Stimulated activated CD8-positive, alpha-beta memory T cell treated with anti-CD3 and anti-CD28 coated beads, Interleukin-4, amount 100 ng/mL, for 1 hour (primary cell): ENCODE measurements at regions not wholly inside any gene's neighbourhood (a gene's known extent, or its start where the extent isn't known, plus 50 kb on each side); places are given as distances from the start of the nearest gene placed in this dataset.

Experiments used
- DNase-seq, 2 donors: peaks; one replicate each; pipeline ENCODE4 v3.0.0-alpha.2; 2020; ENCODE audit warnings: low read depth in 2 of 2, low spot score in 1 of 2

- no peak for DNase-seq
Measured at GRCh38 chr5:10876006-10876744, 115.1 kb upstream of the DAP start.

GRCh38 chr5:10875201-10875768 is 114.3 kb upstream of the DAP start:
- no peak for DNase-seq

GRCh38 chr5:10874541-10874940 is 113.5 kb upstream of the DAP start:
- DNase-seq = no peak

GRCh38 chr5:10870791-10871190 is 109.8 kb upstream of the DAP start:
- DNase-seq = no peak

- no peak for DNase-seq
Measured at GRCh38 chr5:10868956-10869355, 107.9 kb upstream of the DAP start.

- no peak for DNase-seq
Measured at GRCh38 chr5:10867389-10868303, 106.6 kb upstream of the DAP start.

GRCh38 chr5:10866913-10867312 is 105.9 kb upstream of the DAP start:
- no peak for DNase-seq

GRCh38 chr5:10863763-10864383 is 102.8 kb upstream of the DAP start:
- peak; percentile 9 to 23 for DNase-seq

- DNase-seq = no peak
Measured at GRCh38 chr5:10862085-10862484, 101.1 kb upstream of the DAP start.

GRCh38 chr5:10861423-10861790 is 100.4 kb upstream of the DAP start:
- no peak for DNase-seq

- no peak for DNase-seq
Measured at GRCh38 chr5:10860645-10861422, 99.8 kb upstream of the DAP start.

- no peak for DNase-seq
Measured at GRCh38 chr5:10860196-10860543, 99.1 kb upstream of the DAP start.

GRCh38 chr5:10859393-10860195 is 98.6 kb upstream of the DAP start:
- DNase-seq = no peak

GRCh38 chr5:10858945-10859344 is 97.9 kb upstream of the DAP start:
- DNase-seq = no peak

GRCh38 chr5:10858307-10858706 is 97.3 kb upstream of the DAP start:
- DNase-seq = no peak

GRCh38 chr5:10857338-10857733 is 96.3 kb upstream of the DAP start:
- no peak for DNase-seq

GRCh38 chr5:10856683-10857337 is 95.8 kb upstream of the DAP start:
- no peak for DNase-seq

GRCh38 chr5:10856071-10856470 is 95.0 kb upstream of the DAP start:
- DNase-seq = no peak

- no peak for DNase-seq
Measured at GRCh38 chr5:10854506-10855277, 93.7 kb upstream of the DAP start.
